ENCODE measurements at regions not wholly inside any gene's neighbourhood (a gene's known extent, or its start where the extent isn't known, plus 50 kb on each side); places are given as distances from the start of the nearest gene placed in this dataset.

DNA sequence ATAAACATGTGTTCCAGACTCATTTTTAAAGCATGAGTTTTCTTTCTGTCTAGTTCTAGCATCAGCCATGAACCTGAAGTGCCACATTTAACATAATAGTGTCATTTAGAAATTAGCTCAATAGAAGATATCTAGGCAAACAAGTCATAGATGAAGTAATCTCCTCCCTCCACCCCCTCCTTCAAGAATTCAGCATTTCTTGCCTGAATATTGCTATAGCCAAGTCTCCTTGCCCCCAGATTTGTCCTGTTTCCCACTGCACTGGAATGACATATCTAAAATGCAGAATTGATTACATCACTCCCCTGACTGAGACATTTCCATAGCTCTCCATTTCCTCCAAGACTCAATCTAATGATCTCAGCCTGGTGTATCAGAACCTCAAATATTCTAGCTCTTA is 134.9 kb upstream of the BACH2 start:
- no peaks in the 10 kb centered on the region for H3K36me3 Mint-ChIP-seq (ENCODE audit: insufficient read depth, unreplicated experiment)
- POLR2A ChIA-PET: interaction anchor here (0.7 kb wide), 1 partner anchor 437 kb away, joined by 3 read pairs; no protein-coding TSS in a partner anchor
- H3K4me1 Mint-ChIP-seq (ENCODE audit: insufficient read depth, unreplicated experiment): no peaks in the 10 kb centered on the region
- no peak for DNase-seq (ENCODE audit: unreplicated experiment)
- no TSS peak for BruUV-seq (replicated peaks)
- peaks cover 14% of the 10 kb centered on the region for H3K9me3 Mint-ChIP-seq (ENCODE audit: unreplicated experiment)
- CTCF ChIA-PET: interaction anchor here (1.3 kb wide), 1 partner anchor 48 kb away, joined by 5 read pairs; no protein-coding TSS in a partner anchor
- intact Hi-C loops (cut with micrococcal nuclease): no loop called here
- H3K27me3 Mint-ChIP-seq (ENCODE audit: insufficient read depth, unreplicated experiment): no peaks in the 10 kb centered on the region
- TF ChIP-seq, protein P1, sequence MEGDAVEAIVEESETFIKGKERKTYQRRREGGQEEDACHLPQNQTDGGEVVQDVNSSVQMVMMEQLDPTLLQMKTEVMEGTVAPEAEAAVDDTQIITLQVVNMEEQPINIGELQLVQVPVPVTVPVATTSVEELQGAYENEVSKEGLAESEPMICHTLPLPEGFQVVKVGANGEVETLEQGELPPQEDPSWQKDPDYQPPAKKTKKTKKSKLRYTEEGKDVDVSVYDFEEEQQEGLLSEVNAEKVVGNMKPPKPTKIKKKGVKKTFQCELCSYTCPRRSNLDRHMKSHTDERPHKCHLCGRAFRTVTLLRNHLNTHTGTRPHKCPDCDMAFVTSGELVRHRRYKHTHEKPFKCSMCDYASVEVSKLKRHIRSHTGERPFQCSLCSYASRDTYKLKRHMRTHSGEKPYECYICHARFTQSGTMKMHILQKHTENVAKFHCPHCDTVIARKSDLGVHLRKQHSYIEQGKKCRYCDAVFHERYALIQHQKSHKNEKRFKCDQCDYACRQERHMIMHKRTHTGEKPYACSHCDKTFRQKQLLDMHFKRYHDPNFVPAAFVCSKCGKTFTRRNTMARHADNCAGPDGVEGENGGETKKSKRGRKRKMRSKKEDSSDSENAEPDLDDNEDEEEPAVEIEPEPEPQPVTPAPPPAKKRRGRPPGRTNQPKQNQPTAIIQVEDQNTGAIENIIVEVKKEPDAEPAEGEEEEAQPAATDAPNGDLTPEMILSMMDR (IDR thresholded peaks at IDR 0.05; ENCODE audit: unreplicated experiment): no peak
- H3K27ac Mint-ChIP-seq (ENCODE audit: low read depth, unreplicated experiment): no peak overlapping the region
- H3K4me3 Mint-ChIP-seq (ENCODE audit: unreplicated experiment): no peak overlapping the region

DNA sequence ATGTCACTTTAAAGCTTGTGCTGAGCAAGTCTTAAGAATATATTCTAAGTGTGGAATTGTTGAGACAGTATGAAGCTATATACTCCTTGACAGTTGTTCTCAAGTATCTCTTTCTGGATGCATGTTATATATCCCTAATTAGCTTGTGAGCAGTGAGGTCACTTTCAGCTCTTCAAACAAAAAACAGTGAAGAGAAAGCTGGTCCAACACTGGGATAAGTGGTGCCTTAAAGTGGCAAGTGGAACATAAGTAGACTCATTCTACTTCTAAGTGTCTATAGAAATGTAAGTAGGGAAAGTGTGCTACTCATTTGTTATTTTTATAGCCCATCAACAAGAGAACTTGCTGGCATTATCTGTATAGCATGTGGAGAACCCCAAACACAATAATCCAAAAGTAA is 133.1 kb upstream of the BACH2 start:
- no peaks in the 10 kb centered on the region for H3K27me3 Mint-ChIP-seq (ENCODE audit: insufficient read depth, unreplicated experiment)
- no peak overlapping the region for H3K4me3 Mint-ChIP-seq (ENCODE audit: unreplicated experiment)
- no peak overlapping the region for H3K27ac Mint-ChIP-seq (ENCODE audit: low read depth, unreplicated experiment)
- ChIA-PET POLR2A (no interaction called here), CTCF (interaction anchor here (0.7 to 1.0 kb wide), 2 partner anchors 45 to 1718 kb away, joined by 3 to 4 read pairs; no protein-coding TSS in a partner anchor)
- intact Hi-C loops (cut with micrococcal nuclease): no loop called here
- TF ChIP-seq, protein P1 (IDR thresholded peaks at IDR 0.05; ENCODE audit: unreplicated experiment): no peak
- H3K4me1 Mint-ChIP-seq (ENCODE audit: insufficient read depth, unreplicated experiment): no peaks in the 10 kb centered on the region
- DNase-seq (ENCODE audit: unreplicated experiment): peak; percentile 13
- peaks cover 22% of the 10 kb centered on the region for H3K9me3 Mint-ChIP-seq (ENCODE audit: unreplicated experiment)
- H3K36me3 Mint-ChIP-seq (ENCODE audit: insufficient read depth, unreplicated experiment): no peaks in the 10 kb centered on the region
- no TSS peak for BruUV-seq (replicated peaks)

DNA sequence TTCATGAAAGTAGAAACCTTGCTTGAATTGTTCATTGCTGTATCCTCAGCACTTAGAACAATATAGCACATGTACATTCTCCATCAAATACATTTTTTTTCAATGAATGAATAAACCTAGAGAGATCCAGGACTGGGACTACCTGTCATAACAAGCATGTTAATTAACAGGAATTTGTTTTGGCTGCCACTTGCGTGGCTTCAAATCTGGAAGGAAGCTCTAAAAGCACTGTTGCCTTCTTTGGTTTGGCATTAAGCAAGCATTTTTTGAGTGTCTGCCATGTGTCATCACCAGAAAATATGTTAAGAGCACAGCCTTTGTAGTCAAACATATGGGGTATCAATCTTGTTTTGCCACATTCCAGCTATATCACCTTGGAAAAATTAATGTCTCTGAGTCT is 131.9 kb upstream of the BACH2 start:
- Mint-ChIP-seq H3K27ac (ENCODE audit: low read depth, unreplicated experiment) (no peak overlapping the region), H3K36me3 (ENCODE audit: insufficient read depth, unreplicated experiment) (no peaks in the 10 kb centered on the region), H3K4me3 (ENCODE audit: unreplicated experiment) (no peak overlapping the region), H3K9me3 (ENCODE audit: unreplicated experiment) (peaks cover 16% of the 10 kb centered on the region), H3K27me3 (ENCODE audit: insufficient read depth, unreplicated experiment) (no peaks in the 10 kb centered on the region), H3K4me1 (ENCODE audit: insufficient read depth, unreplicated experiment) (no peaks in the 10 kb centered on the region)
- ChIA-PET POLR2A (no interaction called here), CTCF (interaction anchor here (0.6 to 0.7 kb wide), 2 partner anchors 446 to 485 kb away, joined by 3 read pairs; no protein-coding TSS in a partner anchor)
- DNase-seq (ENCODE audit: unreplicated experiment): no peak
- TF ChIP-seq, protein P1 (IDR thresholded peaks at IDR 0.05; ENCODE audit: unreplicated experiment): no peak
- no TSS peak for BruUV-seq (replicated peaks)
- intact Hi-C loops (cut with micrococcal nuclease): no loop called here

DNA sequence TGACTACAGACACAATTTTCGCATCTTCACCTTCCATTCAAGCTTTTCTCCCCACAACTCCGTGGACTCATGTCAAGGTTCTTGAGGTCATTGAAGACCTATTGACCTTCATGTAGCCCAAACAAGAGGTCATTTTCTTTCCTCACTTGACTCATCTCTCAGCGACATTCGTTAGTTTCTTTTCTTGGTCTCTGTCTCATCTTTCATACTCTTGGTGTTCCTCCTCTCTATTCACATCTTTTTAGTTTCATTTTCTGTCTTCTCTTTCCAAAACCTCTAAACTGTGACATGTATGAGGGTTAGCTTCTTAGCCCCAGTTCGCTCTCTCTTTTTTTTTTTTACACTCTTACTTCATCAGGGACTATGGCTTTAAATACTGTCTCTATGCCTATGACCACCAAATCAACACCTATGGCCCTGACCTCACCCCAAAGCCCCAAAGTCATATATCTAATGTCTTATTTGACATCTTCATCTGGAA is 128.6 kb upstream of the BACH2 start:
- Mint-ChIP-seq H3K27ac (ENCODE audit: low read depth, unreplicated experiment) (no peak overlapping the region), H3K4me1 (ENCODE audit: insufficient read depth, unreplicated experiment) (no peaks in the 10 kb centered on the region), H3K36me3 (ENCODE audit: insufficient read depth, unreplicated experiment) (no peaks in the 10 kb centered on the region), H3K9me3 (ENCODE audit: unreplicated experiment) (peaks cover 16% of the 10 kb centered on the region), H3K4me3 (ENCODE audit: unreplicated experiment) (no peak overlapping the region), H3K27me3 (ENCODE audit: insufficient read depth, unreplicated experiment) (no peaks in the 10 kb centered on the region)
- BruUV-seq (replicated peaks): no TSS peak
- TF ChIP-seq, protein P1 (IDR thresholded peaks at IDR 0.05; ENCODE audit: unreplicated experiment): no peak
- intact Hi-C loops (cut with micrococcal nuclease): no loop called here
- CTCF ChIA-PET: interaction anchor here (0.6 kb wide), 1 partner anchor 13 kb away, joined by 3 read pairs; no protein-coding TSS in a partner anchor
- POLR2A ChIA-PET: interaction anchor here (1.1 to 1.2 kb wide), 2 partner anchors 14 to 34 kb away, joined by 3 read pairs; no protein-coding TSS in a partner anchor
- no peak for DNase-seq (ENCODE audit: unreplicated experiment)

Measured in MCF 10A (cell line).